PC-9 (cell line): ENCODE measurements at regions not wholly inside any gene's neighbourhood (a gene's known extent, or its start where the extent isn't known, plus 50 kb on each side); places are given as distances from the start of the nearest gene placed in this dataset.

Experiments used
- CTCF ChIP-seq: fragments of 200-600 bp; sonication (generic); conservative IDR thresholded peaks from 2 replicates; pipeline ENCODE4 v1.6.1; 2017; ENCODE audit warnings: mixed run types, antibody characterized with exemption, mild to moderate bottlenecking, moderate library complexity
- EZH2 ChIP-seq: fragments of 200-600 bp; sonication (generic); IDR thresholded peaks from 2 replicates; pipeline ENCODE4 v1.8.0; 2017; ENCODE audit warnings: antibody characterized with exemption, low read depth

DNA sequence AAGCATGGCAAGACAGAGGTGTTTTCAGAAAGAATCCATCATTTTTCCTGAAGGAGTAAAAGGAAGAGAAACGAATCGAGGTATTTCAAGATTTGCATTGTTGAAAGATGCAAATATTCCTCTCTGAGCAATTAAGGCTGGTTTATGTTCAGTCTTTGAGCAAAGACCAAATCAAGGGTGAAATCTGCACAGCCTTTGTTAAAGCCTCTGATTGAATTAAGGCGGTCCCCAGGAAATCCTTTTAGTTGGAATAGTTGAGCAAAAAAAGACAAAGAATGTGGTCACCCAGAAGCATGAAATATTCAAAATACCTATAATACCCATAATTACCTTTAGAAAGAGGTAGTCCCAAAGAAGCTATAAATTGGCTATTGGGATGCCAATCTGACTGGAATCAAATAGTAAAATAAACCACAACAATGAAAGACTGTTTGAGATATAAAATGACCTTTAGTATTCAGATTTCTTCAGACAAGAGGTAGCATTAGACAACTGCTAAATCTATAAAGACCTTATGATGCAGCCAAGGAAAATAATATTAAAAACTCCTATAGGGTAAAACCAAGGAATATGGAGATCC, 1218.1 kb downstream of the ROBO2 start:
- TF ChIP-seq EZH2 (no peak), CTCF (no peak)
